GM21619 (cell line): ENCODE measurements at regions not wholly inside any gene's neighbourhood (a gene's known extent, or its start where the extent isn't known, plus 50 kb on each side); places are given as distances from the start of the nearest gene placed in this dataset.
"Not testable (repeated sequence)": the region's sequence is repeated elsewhere in the genome, so short reads cannot be mapped to it uniquely, and the experiment has no call there.

Source experiments
- ATAC-seq: cut with Tn5 transposase; IDR thresholded peaks from one replicate; pipeline ENCODE4 v1.9.1; 2021; ENCODE audit not compliant: unreplicated experiment

DNA sequence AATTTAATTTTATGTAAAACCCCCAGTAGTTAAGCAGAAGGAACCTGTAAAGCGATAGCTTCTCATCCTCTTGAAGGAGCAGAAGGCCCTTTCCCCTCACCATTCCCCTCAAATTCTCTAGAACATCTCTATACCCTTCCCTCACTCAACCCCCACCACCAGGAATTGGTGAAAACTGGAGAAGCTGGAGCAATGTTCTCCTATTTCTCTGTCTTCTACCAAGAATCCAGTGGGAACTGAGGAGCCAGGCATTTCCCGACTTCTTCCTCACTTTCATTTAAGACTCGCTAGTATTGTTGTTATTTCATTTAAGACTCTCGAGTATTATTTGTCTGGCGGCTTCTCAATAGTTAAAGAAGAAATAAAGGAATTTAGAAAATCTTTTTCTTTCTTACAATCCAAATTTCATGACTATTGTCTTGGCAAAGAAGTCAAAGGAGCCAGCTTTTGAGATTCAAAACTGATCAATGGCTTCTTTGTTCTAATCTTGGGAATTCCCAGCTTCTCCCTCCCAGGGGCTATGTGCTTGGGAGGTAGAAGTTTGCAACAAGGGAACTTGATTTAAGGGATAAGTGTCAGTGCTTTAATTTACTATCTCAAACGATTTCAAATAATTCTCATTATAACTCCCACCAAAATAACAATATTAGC lies 253.3 kb upstream of the ADGRL2 start:
- ATAC-seq, result no peak

GRCh38 chr1:81545734-81546133 lies 255.0 kb upstream of the ADGRL2 start:
- no peak for ATAC-seq

- ATAC-seq, result no peak
These were observed 257.0 kb upstream of the ADGRL2 start for GRCh38 chr1:81543764-81544163.

DNA sequence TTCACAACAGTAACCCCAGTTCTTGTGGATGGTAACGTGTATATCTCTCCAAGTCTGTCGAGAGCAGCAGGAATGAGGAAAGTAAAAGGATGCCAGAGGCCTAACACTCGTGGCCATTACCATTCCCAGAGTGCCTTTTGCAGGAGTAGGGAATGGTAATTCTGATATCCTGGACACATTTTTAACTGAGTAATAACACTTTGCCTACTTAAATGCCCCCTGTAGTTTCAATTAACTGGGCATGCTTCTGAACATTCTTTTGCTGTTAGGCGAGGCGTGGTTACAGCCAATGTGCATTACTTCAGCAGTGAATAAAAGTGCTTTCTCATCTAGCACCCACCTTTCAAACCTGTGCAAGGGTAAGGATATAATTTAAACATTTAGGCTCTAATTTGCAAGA lies 258.5 kb upstream of the ADGRL2 start:
- no peak for ATAC-seq

DNA sequence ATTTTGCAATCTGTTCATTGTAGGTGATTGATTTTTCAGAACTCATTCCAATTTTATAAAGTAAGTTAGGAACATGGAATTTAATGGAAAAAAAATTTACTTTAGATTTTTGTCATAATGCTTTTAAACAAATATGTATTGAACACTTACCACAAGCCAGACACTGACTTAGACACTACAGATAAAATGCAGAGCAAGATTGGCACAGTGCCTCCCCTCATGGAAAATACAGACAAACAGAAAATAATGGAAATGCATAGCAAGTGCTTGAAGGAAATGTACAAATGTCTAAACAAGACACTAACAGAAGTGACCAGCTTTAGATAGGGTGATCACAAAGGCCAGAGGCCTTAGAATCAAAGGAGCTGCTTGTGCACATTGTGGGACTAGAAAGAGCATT lies 260.5 kb upstream of the ADGRL2 start:
- ATAC-seq, result no peak

- ATAC-seq, result no peak
These were observed 271.7 kb upstream of the ADGRL2 start for GRCh38 chr1:81529014-81529413.

DNA sequence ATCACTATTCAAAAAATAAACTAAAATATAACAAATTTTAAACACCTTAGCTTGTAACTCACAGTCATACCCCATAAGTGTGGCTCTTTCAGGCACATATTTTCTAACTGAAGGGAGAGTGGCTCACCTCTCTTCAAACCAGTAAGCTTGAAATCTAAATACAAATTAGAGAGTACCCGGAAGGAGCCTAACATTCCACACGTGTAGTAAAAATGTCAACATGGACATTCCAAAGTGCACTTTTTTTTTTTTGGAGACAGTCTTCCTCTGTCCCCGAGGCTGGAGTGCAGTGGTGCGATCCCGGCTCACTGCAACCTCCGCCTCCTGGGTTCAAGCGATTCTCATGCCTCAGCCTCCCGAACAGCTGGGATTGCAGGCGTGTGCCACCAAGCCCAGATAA lies 275.6 kb upstream of the ADGRL2 start:
- ATAC-seq, result no peak

DNA sequence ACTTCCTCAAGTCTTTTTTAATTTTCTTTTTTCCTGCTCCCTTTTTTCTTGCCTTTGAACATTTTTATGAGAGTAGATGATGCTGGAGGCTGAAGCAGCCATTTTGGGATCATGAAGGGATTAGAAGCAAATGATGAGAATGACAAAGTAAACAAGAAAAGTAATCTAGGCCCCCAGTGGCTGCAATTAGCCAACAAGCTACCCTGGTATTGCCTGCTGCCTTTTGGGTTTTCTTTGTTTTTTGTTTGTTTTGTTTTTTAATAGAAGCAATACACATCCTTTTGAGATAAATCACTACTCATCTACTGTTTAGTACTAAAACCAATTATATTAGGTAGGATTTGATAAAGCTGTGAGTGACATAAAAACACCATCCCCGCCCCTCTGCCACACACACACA lies 280.7 kb upstream of the ADGRL2 start:
- ATAC-seq, result no peak

DNA sequence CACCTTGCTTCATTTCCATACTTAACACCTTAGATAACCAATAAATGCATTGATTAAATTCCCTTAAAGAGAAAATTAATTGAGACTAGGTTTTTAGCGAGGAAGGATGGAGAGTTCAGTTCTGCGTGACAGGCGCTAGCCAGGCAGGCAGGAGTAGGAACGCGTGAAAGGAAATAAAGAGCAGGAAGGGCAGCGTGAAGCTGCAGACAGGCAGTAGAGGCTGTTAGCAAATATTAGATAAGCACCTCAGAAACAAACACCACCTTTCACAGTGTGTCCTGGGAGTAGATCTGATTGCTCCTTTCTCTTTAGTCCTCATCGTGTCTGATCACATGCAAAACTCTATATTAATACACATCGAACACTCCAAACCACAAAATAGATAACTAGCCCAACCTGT lies 282.7 kb upstream of the ADGRL2 start:
- ATAC-seq, result no peak

DNA sequence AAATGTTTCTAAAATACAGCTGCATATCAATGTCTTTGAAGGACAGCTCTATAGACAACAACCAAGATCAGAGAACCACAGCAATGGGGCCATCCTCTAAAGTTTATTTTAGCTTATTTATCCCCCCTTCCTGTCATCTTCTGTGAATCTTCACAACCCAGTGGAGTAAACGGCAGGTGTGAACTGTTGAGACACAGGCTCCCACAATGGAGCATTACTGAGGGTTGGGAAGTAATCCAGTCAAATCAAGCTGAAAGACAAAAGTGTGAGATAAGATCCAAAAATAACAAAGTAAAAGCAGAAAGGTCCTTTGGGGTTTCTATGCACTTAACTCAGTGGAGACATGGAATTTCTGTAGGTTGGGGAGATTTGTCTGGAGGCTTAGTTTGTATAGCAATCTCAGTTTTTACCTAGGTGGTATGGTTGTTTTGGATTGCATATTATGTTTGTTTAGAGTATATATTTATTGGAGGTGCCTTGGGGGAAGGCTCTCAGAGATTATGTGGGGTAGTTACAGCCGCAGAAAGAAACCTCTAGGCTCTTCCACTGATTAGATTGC lies 286.9 kb upstream of the ADGRL2 start:
- ATAC-seq, result no peak

DNA sequence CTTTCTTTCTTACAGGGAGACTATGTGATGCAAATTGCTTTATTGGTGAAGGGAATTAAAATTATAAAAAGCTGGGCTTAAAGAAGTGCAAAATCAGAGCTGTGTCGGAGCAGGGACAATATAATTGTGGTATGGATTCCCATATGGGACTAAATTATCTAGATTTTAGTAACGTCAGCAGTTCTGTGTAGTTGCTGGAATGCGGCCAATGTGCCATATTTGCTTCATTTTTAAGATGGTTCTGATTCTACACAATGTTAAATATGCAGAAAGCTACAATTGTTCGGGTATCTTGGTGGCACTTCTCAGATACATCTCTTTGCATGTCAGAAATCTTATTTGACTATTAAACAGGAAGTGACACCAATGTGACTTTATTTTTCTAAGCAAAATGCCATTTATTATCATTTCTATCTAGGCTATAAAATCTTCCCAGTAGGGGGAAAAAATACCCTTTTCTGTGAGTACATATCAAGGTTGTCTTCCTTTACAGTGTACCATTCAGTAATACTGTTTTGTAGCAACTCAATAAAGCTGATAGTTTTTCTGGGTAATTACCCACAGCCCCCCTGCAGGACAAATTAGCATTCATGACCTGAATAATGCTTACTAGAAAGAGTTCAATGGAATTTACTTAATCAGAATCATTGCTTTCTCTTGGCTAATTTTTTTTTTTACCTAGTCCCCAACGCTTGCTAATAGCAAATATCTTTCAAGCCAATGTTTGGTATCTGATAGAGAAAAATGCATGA lies 288.3 kb upstream of the ADGRL2 start:
- ATAC-seq, result no peak

DNA sequence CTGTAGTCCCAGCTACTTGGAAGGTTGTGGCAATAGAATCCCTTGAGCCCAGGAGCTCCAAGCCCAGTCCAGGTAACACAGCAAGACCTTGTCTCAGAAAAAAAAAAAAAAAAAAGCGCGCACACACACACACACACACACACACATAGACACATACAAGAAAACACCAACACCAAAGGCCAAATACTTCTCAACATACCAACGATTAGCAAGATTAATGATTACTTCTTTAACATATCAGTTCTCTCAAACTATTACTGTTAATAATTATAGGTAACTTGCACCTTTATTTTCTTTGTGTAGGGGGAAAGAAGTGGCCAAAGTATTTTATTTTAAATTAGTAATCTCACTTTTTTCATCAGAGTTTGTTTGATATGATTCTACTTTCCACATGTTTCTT lies 289.5 kb upstream of the ADGRL2 start:
- no peak for ATAC-seq

- ATAC-seq, result no peak
These were observed 290.0 kb upstream of the ADGRL2 start for GRCh38 chr1:81510701-81511100.

DNA sequence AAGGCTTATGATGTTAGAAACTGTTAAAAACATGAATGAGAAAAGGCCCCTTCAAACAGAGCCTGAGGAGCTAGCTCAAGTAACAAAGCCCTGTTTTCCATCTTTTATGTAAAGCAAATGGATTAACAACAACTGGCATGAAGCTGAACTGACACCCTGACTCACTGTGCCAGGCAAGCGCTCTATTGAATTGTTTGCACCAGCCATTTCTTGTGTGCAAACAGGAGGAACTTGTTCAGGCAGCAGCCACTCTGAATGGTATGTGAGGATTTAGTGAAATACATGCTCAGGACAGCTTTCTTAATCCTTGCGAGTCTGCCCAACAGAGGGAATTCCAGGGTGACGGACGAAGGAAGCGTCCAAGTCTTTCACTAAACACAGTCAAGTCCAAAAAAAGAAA lies 291.1 kb upstream of the ADGRL2 start:
- no peak for ATAC-seq

- ATAC-seq, result no peak
These were observed 294.0 kb upstream of the ADGRL2 start for GRCh38 chr1:81506699-81507098.

DNA sequence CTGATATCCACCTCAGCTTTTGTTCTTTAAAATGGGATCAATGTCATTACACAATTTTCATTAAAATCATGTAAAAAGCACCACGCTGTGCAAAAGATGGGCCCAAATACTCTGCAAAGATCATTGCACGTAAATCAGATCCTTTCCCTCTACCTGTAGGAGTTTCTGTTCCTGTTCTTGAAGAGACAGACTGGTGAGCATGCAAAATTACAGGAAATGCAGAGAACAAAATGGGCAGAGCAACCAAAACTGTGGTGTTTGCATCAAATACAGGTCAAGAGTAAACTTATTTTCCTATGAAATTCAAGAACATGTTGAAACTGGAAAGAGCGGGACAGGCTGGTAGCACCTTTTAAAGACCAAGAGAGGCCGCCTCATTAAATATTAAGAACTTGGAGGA lies 294.9 kb upstream of the ADGRL2 start:
- ATAC-seq, result peak; percentile 98

DNA sequence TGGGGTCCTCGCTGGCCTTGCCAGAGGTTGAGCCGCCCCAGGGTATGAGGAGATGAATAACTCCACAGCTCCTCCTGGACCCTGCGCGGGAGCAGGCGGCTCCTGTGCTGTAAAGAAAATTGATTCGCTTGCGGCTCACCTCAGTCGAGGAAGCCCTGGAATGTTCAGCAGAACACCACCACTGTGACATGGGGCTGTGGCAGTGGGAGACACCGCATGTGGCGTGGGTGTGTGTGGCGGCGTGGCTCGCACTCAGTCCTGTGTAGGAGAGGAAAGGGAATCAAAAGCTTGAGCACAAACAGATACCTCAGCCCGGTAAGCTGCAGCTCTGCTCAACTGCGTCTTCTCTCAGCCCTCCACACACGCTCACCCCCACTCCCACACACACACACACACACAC lies 295.9 kb upstream of the ADGRL2 start:
- ATAC-seq, result not testable (repeated sequence)

DNA sequence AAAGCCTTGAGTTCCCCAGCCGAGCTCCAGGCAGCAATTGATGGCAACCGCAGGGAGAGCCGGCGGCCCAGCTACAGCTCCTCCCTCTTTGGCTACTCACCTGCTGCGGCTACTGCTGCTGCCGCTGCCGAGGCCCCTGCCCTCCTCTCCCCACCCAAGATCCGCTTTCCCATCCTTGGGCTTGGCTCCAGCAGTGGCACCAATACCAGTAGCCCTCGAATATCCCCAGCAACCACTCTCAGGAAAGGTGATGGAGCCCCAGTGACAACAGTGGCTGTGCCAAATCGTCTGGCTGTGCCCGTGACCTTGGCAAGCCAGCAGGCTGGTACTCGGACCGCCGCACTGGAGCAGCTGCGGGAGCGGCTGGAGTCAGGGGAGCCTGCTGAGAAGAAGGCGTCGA lies 298.0 kb upstream of the ADGRL2 start:
- not testable (repeated sequence) for ATAC-seq

DNA sequence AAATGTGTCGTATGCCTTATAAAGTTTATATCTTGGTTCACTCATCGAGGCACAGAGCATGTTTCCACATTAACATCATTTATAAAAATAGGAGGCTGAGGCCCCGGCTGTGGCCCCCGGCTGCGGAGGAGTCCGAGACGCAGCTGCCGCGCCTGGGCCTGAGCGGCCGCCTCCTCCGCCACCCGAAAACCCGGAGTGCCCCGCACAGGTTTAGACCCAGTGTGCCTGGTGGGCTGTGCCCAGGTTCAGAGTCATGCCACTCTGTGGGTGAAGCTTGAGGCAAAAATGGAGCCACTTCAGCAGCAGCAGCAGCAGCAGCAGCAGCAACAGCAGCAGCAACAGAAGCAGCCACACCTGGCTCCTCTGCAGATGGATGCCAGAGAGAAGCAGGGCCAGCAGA lies 299.2 kb upstream of the ADGRL2 start:
- not testable (repeated sequence) for ATAC-seq

DNA sequence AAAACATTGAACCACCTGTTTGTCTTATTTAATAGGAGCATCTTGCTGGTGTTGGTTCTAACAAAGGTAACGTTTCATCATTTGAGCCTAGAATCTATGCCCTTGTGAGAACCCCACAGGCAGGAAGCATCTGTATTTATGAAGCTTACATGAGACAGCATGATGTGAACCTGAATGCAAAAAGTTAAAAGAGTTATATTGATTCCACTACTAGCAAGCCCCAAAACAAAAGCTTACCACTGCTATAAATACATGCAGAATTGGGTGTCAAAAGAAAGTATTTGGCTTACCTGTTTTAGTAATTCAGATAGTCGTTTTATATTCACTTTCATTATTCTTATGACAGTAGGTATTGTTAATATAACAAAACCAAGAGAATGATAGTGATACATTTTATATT lies 301.2 kb upstream of the ADGRL2 start:
- no peak for ATAC-seq

GRCh38 chr1:81498471-81499462 lies 302.0 kb upstream of the ADGRL2 start:
- ATAC-seq, result no peak
